IPS-18a (cell line): ENCODE measurements at regions not wholly inside any gene's neighbourhood (a gene's known extent, or its start where the extent isn't known, plus 50 kb on each side); places are given as distances from the start of the nearest gene placed in this dataset.
"Not testable (repeated sequence)": the region's sequence is repeated elsewhere in the genome, so short reads cannot be mapped to it uniquely, and the experiment has no call there.

Source experiments
- H3K27ac ChIP-seq: one replicate; pipeline ENCODE4 v1.5.1; 2013; ENCODE audit warnings: low read length
- H3K27me3 ChIP-seq: one replicate; pipeline ENCODE4 v1.6.1; 2013; ENCODE audit warnings: mild to moderate bottlenecking, low read length; ENCODE audit not compliant: control insufficient read depth, insufficient read depth
- H3K36me3 ChIP-seq: one replicate; pipeline ENCODE4 v1.6.1; 2013; ENCODE audit warnings: low read depth, low read length; ENCODE audit not compliant: control insufficient read depth
- H3K4me1 ChIP-seq: one replicate; pipeline ENCODE4 v1.6.1; 2013; ENCODE audit warnings: low read depth, low read length; ENCODE audit not compliant: control insufficient read depth
- H3K4me3 ChIP-seq: one replicate; pipeline ENCODE4 v1.5.1; 2013; ENCODE audit warnings: low read length
- H3K9ac ChIP-seq: one replicate; pipeline ENCODE4 v1.6.1; 2013; ENCODE audit warnings: mild to moderate bottlenecking, low read length, moderate library complexity
- H3K9me3 ChIP-seq: one replicate; pipeline ENCODE4 v1.6.1; 2013; ENCODE audit warnings: low read depth, low read length; ENCODE audit not compliant: control insufficient read depth

DNA sequence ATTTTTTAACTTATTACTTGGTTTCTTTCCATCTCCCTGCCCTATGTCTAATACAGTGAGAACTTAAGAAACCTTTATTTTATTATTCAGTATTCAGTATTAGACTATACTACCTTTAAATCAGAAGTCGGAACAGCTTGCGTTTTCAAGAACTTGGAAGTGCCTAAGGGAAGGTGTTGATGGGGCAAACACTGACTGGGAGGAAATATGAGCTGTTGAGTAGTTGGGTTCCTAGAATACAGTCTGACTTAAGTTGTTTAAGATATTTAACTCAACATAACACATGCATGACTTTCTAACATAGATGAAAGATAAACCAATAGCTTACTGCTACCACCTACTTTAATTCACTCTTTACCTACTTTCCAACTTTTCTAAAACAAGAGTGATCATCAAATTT lies 1048.1 kb downstream of the ROBO2 start:
- no peaks in the 10 kb centered on the region for H3K9me3 ChIP-seq
- H3K36me3 ChIP-seq = no peaks in the 10 kb centered on the region
- H3K27me3 ChIP-seq = no peaks in the 10 kb centered on the region
- H3K27ac ChIP-seq = no peak overlapping the region
- H3K4me1 ChIP-seq = no peaks in the 10 kb centered on the region
- no peak overlapping the region for H3K9ac ChIP-seq
- no peak overlapping the region for H3K4me3 ChIP-seq

DNA sequence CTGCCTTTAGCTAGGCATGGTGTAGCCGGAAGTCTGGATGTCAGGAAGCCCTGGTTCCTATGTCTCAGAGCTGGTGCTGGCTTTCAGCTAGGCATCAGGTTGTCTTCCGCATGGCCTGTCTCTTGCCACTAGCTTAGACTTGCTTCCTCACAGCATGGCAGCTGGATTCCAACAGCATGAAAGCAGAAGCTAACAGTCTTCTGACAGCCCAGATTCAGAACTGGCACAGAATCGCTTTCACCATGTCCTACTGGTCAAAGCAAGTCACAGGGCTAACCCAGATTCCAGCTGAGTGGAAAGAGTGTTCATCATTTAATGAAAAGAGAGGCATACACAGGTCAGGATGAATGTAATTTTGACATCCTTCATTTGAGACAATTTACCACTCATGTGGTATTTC lies 1050.5 kb downstream of the ROBO2 start:
- H3K4me1 ChIP-seq = no peaks in the 10 kb centered on the region
- no peaks in the 10 kb centered on the region for H3K27me3 ChIP-seq
- no peaks in the 10 kb centered on the region for H3K9me3 ChIP-seq
- no peak overlapping the region for H3K9ac ChIP-seq
- no peak overlapping the region for H3K27ac ChIP-seq
- H3K36me3 ChIP-seq = no peaks in the 10 kb centered on the region
- H3K4me3 ChIP-seq = no peak overlapping the region

DNA sequence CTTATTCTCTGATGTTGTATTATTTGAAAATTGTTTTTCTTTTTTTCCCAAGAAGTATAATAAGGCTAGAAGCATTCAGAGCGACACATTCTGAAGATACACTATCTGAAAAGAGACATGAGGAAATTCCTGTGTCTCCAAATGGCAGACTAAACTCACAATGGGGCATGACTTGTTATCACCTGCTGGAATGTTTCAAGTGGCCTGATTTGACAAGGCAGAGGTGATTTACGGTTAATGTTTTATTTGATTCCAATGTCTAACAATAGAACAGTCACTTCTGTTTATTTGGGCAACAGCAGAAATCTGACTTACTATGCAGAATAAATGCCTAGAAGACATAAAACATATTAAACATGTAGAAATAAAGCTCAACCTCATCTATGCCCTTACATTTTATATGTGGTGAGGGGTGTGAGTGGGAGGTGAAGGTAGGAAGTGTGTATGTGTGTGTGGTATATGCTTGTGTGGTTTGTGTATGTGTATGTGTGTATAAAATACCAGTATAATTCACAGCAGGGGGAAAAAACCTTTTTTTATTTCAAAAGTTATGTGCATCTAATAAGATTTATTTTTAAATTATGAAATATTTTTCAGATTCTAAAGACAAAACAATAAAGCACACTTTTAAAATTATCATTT lies 1051.7 kb downstream of the ROBO2 start:
- H3K27ac ChIP-seq = no peak overlapping the region
- no peaks in the 10 kb centered on the region for H3K9me3 ChIP-seq
- H3K4me1 ChIP-seq = no peaks in the 10 kb centered on the region
- no peaks in the 10 kb centered on the region for H3K27me3 ChIP-seq
- H3K36me3 ChIP-seq = no peaks in the 10 kb centered on the region
- H3K9ac ChIP-seq = no peak overlapping the region
- no peak overlapping the region for H3K4me3 ChIP-seq

DNA sequence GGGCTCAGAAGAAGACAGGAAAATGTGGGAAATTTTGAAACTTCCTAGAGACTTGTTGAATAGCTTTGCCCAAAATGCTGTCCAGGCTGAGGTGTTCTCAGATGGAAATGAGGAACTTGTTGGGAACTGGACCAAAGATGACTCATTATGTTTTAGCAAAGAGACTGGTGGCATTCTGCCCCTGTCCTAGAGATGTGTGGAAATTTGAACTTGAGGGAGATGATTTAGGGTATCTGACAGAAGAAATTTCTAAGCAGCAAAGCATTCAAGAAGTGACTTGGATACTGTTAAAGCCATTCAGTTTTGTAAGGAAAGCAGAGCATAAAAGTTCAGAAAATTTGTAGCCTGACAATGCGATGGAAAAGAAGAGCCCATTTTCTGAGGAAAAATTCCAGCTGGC lies 1052.7 kb downstream of the ROBO2 start:
- not testable (repeated sequence) for H3K27me3 ChIP-seq, H3K4me1 ChIP-seq, H3K4me3 ChIP-seq, H3K36me3 ChIP-seq, H3K9me3 ChIP-seq, H3K9ac ChIP-seq, H3K27ac ChIP-seq

DNA sequence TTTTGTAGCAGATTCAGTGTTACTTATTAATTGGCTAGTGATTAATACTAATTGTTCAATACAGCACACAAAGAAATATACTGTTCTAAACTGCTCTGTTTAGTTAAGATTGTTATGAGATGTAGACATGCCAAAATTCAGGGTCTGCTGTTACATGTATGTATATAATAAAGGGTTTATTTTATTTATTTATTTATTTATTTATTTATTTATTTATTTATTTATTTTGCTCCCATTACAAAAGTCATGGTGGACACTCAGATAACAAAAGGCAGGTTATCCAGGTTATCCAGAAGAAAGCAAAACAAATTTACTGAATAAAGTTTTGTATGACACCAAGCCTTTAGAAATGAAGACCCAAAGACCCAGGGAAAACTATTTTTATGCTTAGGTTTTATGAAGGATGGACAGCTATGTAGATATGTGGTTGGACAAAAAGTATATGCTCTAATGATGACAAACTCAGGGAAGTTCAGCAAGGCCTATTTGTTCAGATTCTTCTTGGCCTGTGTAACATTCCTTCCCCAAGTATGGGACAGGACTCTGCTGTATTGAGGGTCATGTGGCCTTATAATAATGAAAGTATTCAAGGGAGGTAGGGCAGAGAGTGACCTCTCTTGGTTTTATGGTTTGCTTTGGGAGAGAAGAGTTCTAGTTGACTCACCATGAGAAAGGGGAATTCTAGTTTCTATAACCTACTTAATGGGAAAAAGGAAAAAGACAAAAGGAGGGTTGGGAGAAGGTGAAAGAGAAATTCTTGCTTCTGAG lies 1056.8 kb downstream of the ROBO2 start:
- no peaks in the 10 kb centered on the region for H3K4me1 ChIP-seq
- no peaks in the 10 kb centered on the region for H3K9me3 ChIP-seq
- no peak overlapping the region for H3K9ac ChIP-seq
- no peak overlapping the region for H3K4me3 ChIP-seq
- H3K27me3 ChIP-seq = no peaks in the 10 kb centered on the region
- no peak overlapping the region for H3K27ac ChIP-seq
- H3K36me3 ChIP-seq = no peaks in the 10 kb centered on the region

DNA sequence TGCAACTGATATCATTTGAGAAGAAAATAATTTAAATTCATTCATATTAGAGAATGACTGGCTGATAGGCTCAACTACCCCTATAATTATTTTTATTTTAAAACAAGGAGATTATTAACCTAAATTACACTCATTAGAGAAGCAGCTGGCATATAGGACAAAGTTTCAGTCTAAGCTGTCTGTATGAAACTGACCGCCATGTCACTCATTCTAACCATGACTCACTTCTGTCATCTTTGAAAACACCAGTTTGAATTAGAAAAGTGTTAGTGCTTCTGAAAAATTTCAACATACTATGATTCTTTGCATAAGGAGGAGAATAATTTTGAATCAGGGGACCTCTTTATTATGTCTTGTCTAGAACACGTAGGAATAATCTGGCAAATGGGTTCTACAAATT lies 1058.5 kb downstream of the ROBO2 start:
- H3K9me3 ChIP-seq = no peaks in the 10 kb centered on the region
- no peaks in the 10 kb centered on the region for H3K36me3 ChIP-seq
- H3K4me1 ChIP-seq = no peaks in the 10 kb centered on the region
- no peaks in the 10 kb centered on the region for H3K27me3 ChIP-seq
- no peak overlapping the region for H3K4me3 ChIP-seq
- no peak overlapping the region for H3K27ac ChIP-seq
- H3K9ac ChIP-seq = no peak overlapping the region

DNA sequence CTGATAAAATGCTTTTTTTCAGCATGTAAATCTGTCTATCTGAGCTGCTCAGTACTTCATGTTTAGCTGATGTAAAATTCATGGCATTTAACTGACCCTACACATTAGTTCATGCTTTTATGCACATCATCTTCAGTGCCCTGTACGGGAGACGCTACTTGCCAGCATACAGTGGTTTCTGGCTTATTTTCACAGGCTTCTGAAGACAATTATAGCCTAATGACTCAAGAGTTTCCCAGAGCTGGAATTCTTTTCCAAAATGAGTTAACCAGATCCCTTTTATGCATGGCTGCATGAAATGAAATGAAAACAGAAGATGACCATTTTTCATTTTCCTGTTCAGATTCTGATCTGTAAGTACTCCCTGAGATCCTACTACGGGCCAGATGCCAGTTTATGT lies 1061.5 kb downstream of the ROBO2 start:
- no peak overlapping the region for H3K4me3 ChIP-seq
- H3K36me3 ChIP-seq = no peaks in the 10 kb centered on the region
- no peaks in the 10 kb centered on the region for H3K4me1 ChIP-seq
- H3K27me3 ChIP-seq = no peaks in the 10 kb centered on the region
- no peaks in the 10 kb centered on the region for H3K9me3 ChIP-seq
- no peak overlapping the region for H3K9ac ChIP-seq
- no peak overlapping the region for H3K27ac ChIP-seq

DNA sequence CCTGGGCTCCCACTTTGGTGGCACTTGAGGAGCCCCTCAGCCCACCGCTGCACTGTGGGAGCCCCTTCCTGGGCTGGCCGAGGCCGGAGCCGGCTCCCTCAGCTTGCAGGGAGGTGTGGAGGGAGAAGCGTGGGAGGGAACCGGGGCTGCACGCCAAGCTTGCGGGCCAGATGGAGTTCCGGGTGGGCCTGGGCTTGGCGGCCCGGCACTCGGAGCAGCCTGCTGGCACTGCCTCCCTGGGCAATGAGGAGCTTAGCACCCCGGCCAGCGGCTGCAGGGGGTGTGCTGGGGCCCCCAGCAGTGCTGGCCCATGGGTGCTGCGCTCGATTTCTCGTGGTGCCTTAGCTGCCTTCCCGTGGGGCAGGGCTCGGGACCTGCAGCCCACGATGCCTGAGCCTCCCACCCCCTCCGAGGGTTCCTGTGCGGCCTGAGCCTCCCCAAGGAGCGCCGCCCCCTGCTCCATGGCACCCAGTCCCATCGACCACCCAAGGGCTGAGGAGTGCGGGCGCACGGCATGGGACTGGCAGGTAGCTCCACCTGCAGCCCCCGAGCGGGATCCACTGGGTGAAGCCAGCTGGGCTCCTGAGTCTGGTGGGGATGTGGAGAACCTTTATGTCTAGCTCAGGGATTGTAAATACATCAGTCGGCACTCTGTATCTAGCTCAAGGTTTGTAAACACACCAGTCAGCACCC lies 1068.5 kb downstream of the ROBO2 start:
- H3K9ac ChIP-seq, H3K9me3 ChIP-seq, H3K4me1 ChIP-seq, H3K36me3 ChIP-seq, H3K4me3 ChIP-seq, H3K27ac ChIP-seq, H3K27me3 ChIP-seq: not testable (repeated sequence)

DNA sequence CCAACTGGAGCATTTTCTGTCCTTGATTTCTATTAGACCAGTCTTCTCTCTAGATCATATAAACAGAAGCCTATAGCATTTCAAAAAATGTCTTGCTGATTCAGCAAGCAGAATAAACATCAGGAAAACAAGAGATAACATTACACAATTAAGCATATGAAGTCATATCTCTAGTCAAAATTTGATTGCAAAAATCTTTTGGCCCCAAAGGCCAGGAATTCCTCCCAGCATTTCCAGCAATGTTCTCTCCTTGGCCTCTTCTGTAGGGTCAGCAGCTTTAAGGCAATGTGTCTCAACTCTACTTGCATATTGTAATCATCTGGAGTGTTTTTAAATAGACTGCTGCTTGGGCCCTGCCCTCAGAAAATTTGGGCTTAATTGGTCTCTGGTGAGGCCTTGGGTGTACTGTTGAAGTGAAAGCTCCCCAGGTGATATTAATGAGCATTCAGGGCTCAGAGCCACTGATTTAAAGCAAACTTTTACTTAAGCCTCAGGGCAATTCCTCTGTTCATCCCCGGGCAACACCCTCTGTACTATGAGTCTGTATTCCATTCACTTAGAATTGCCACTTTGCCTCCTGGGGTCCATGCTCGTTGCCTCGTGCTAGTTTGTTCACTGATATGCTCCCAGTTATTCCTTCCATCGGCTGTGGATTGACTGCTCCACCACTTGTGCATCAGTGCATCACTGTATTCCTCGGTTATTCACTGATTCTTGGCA lies 1072.6 kb downstream of the ROBO2 start:
- H3K27me3 ChIP-seq = no peaks in the 10 kb centered on the region
- no peaks in the 10 kb centered on the region for H3K9me3 ChIP-seq
- H3K36me3 ChIP-seq = no peaks in the 10 kb centered on the region
- H3K4me3 ChIP-seq = no peak overlapping the region
- H3K27ac ChIP-seq = no peak overlapping the region
- H3K4me1 ChIP-seq = peaks cover 11% of the 10 kb centered on the region
- H3K9ac ChIP-seq = no peak overlapping the region

DNA sequence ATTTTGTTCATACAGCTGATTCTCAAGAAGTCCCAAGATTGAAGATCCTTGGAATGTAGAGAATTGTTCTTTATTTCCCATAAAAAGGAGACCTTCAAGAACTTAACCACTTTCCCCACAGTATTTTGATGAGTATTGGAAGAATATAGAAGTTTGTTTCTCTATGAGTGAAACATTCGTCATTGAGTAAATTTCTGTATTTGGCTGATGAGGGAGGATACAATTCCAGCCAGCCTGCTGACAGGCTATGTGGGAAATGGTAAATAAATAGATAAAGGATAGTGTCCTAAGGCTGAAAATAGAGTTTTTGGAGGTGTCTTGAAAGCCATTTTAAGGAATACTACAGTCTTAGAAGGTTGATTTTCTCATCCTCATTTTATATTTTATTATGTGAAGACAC lies 1076.1 kb downstream of the ROBO2 start:
- H3K27me3 ChIP-seq = no peaks in the 10 kb centered on the region
- H3K27ac ChIP-seq = no peak overlapping the region
- no peaks in the 10 kb centered on the region for H3K36me3 ChIP-seq
- H3K4me3 ChIP-seq = no peak overlapping the region
- no peaks in the 10 kb centered on the region for H3K9me3 ChIP-seq
- H3K9ac ChIP-seq = no peak overlapping the region
- H3K4me1 ChIP-seq = peaks cover 11% of the 10 kb centered on the region

DNA sequence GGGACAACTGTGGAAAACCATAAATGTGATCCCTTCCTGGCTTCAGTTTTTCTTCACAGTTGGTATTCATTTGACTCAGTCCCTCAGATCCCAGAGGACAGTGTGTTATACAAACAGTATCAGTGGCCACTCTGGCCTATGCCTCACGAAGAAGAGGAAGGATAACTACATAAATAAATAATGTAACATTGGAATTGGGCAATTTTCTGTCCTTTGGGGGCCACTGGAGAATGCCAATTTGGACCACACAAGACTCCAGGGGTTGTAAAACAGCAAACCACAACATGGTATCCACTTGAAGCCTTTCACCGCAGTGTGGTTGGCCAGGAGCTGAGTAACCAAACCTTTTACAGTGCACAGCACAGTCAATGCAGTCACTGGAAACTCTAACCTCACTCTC lies 1077.0 kb downstream of the ROBO2 start:
- peaks cover 11% of the 10 kb centered on the region for H3K4me1 ChIP-seq
- H3K9me3 ChIP-seq = no peaks in the 10 kb centered on the region
- no peaks in the 10 kb centered on the region for H3K36me3 ChIP-seq
- no peak overlapping the region for H3K9ac ChIP-seq
- no peak overlapping the region for H3K4me3 ChIP-seq
- H3K27ac ChIP-seq = no peak overlapping the region
- H3K27me3 ChIP-seq = no peaks in the 10 kb centered on the region
